Uterus (tissue), 2 donors: ENCODE measurements at regions not wholly inside any gene's neighbourhood (a gene's known extent, or its start where the extent isn't known, plus 50 kb on each side); places are given as distances from the start of the nearest gene placed in this dataset.

Source experiments
- CTCF ChIP-seq, 4 experiments: fragments of 200-600 bp in 2 of 4; fragments of 450-650 bp in 2 of 4; sonication (generic) in 2 of 4; IDR thresholded peaks; one replicate each; pipeline ENCODE4 v1.5.1; 2016 to 2019; ENCODE audit warnings: antibody characterized with exemption in 4 of 4, mild to moderate bottlenecking in 2 of 4, moderate library complexity in 1 of 4
- POLR2A ChIP-seq, 2 donors: fragments of 450-650 bp; IDR thresholded peaks; one replicate each; pipeline ENCODE4 v1.6.1; 2016; ENCODE audit warnings: antibody characterized with exemption in 2 of 2, mild to moderate bottlenecking in 1 of 2, moderate library complexity in 1 of 2

GRCh38 chr1:57927003-57927402 is 503.1 kb upstream of the DAB1 start:
- TF ChIP-seq CTCF (IDR thresholded peaks at IDR 0.05), result no peak
- no peak for TF ChIP-seq POLR2A (IDR thresholded peaks at IDR 0.05)
